Neural progenitor cell (in vitro differentiated cells): ENCODE measurements at regions not wholly inside any gene's neighbourhood (a gene's known extent, or its start where the extent isn't known, plus 50 kb on each side); places are given as distances from the start of the nearest gene placed in this dataset.

Experiments
- EZH2 ChIP-seq: fragments of 200-600 bp; sonication (generic); IDR thresholded peaks from 2 replicates; pipeline ENCODE4 v1.6.1; 2017; ENCODE audit warnings: antibody characterized with exemption, mild to moderate bottlenecking, moderate library complexity
- TF ChIP-seq, protein P1 (sequence below): fragments of 200-600 bp; sonication (generic); IDR thresholded peaks from 2 replicates; pipeline ENCODE4 v1.5.1; 2017; ENCODE audit warnings: antibody characterized with exemption, mild to moderate bottlenecking

DNA sequence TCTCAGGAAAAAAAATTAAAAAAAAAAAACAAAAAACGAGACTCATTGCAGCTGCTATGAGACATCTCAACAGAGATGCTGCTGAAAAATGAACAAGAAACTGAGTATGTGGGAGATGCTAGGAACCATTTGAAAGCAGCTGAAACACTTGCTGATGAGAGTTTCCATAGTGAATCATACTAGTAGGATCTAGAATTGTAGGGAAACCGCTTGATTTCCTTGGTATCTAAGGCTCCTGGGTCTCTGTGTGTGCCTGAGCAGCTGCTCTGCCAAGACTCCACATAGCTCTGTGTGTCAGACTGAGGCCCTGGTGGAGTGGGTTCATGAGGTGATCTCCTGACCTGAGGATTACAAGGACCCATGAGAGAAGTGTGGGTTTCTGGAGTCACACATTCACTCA is 313.4 kb upstream of the NECTIN3 start:
- TF ChIP-seq, protein P1, sequence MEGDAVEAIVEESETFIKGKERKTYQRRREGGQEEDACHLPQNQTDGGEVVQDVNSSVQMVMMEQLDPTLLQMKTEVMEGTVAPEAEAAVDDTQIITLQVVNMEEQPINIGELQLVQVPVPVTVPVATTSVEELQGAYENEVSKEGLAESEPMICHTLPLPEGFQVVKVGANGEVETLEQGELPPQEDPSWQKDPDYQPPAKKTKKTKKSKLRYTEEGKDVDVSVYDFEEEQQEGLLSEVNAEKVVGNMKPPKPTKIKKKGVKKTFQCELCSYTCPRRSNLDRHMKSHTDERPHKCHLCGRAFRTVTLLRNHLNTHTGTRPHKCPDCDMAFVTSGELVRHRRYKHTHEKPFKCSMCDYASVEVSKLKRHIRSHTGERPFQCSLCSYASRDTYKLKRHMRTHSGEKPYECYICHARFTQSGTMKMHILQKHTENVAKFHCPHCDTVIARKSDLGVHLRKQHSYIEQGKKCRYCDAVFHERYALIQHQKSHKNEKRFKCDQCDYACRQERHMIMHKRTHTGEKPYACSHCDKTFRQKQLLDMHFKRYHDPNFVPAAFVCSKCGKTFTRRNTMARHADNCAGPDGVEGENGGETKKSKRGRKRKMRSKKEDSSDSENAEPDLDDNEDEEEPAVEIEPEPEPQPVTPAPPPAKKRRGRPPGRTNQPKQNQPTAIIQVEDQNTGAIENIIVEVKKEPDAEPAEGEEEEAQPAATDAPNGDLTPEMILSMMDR = no peak
- TF ChIP-seq EZH2 = no peak
